Keratinocyte (primary cell): ENCODE measurements at regions not wholly inside any gene's neighbourhood (a gene's known extent, or its start where the extent isn't known, plus 50 kb on each side); places are given as distances from the start of the nearest gene placed in this dataset.

Experiments
- CTCF ChIP-seq, 3 experiments: IDR thresholded peaks in 1 of 3; conservative IDR thresholded peaks in 1 of 3; optimal IDR thresholded peaks in 1 of 3; 2 replicates in 2 of 3; 3 replicates in 1 of 3; pipeline versions ENCODE3 to v1.5.1; 2011; ENCODE audit warnings: low read length in 3 of 3, mild to moderate bottlenecking in 3 of 3, moderate library complexity in 2 of 3, control low read depth in 1 of 3, inconsistent platforms in 1 of 3; ENCODE audit not compliant: insufficient read depth in 2 of 3; ENCODE audit errors: extremely low read depth in 1 of 3
- EZH2 ChIP-seq: IDR thresholded peaks from one replicate; pipeline ENCODE4 v1.6.1; 2012; ENCODE audit warnings: inconsistent platforms, mild to moderate bottlenecking, low read length, moderate library complexity

- no peak for TF ChIP-seq CTCF (optimal IDR thresholded peaks at IDR 0.05 in 1 of 3, IDR thresholded peaks at IDR 0.05 in 1 of 3, conservative IDR thresholded peaks at IDR 0.05 in 1 of 3; ENCODE audit: extremely low read depth in 1 of 3, insufficient read depth in 2 of 3, low read length in 3 of 3)
- no peak for TF ChIP-seq EZH2
These were observed 177.0 kb upstream of the VASH1 start for GRCh38 chr14:76584271-76584702.
